ENCODE measurements at regions not wholly inside any gene's neighbourhood (a gene's known extent, or its start where the extent isn't known, plus 50 kb on each side); places are given as distances from the start of the nearest gene placed in this dataset.

DNA sequence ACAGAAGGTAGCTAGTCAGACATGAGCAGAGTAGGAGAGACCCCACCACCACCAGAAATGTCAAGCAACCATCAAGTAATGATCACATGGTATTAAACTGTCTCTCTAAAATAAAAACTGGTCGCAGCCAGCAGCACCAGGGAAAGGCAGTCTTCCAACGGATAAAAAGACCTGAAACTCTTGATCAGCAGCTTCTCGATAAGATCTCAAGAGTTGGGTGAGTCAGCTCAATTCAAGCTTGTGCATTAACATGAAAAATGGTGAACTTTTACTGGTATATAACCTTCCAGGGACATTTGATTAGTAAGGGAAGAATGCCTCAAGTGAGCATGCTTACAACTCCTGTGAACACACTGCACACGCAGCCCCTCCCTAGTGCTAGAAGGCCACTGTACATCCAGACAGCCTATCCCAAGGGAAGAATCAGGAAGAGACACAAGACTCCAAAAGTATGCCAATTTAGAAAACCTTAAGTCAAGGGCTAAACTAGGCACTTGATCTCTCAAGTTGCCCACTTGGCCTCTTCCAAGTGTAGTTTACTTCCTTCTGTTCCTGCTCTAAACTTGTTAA, 270.0 kb upstream of the GNPDA2 start:
- no peak for DNase-seq
- Histone ChIP-seq H3K4me1 (no peaks in the 10 kb centered on the region), H3K36me3 (no peaks in the 10 kb centered on the region), H3K27me3 (no peaks in the 10 kb centered on the region), H3K9me3 (no peaks in the 10 kb centered on the region), H3K4me3 (no peak overlapping the region), H3K27ac (no peak overlapping the region)
- intact Hi-C loops (cut with DNase I; ENCODE audit: low total_unique reads), result no loop called here
- no peak for TF ChIP-seq POLR2A (IDR thresholded peaks at IDR 0.05)
- no peak for TF ChIP-seq EP300 (IDR thresholded peaks at IDR 0.05)
- no peak for TF ChIP-seq POLR2AphosphoS5 (IDR thresholded peaks at IDR 0.05)
- TF ChIP-seq, protein P1, sequence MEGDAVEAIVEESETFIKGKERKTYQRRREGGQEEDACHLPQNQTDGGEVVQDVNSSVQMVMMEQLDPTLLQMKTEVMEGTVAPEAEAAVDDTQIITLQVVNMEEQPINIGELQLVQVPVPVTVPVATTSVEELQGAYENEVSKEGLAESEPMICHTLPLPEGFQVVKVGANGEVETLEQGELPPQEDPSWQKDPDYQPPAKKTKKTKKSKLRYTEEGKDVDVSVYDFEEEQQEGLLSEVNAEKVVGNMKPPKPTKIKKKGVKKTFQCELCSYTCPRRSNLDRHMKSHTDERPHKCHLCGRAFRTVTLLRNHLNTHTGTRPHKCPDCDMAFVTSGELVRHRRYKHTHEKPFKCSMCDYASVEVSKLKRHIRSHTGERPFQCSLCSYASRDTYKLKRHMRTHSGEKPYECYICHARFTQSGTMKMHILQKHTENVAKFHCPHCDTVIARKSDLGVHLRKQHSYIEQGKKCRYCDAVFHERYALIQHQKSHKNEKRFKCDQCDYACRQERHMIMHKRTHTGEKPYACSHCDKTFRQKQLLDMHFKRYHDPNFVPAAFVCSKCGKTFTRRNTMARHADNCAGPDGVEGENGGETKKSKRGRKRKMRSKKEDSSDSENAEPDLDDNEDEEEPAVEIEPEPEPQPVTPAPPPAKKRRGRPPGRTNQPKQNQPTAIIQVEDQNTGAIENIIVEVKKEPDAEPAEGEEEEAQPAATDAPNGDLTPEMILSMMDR (IDR thresholded peaks at IDR 0.05), result no peak
- WGBS, 5 donors, result 78 to 93% (median 79%) methylated on average over 4 of the region's 4 CpGs

DNA sequence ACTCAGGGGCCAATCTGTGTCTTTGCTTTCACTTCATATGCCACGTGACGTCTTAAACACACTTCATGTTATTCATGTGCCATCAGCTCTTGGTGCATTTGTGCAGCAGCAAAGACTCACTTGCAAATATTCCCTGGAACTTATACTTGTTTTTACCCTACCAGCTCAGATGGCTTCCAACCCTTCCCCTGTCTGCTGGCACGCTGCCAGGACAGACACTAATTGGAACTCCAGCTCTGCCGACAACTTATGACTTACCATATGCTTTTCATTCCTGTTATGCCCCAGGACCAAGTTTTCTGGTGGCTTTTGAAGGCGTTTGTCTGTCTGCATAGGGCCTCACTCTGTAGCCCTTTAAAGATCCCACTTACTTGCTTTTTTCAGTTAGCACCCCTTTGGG, 261.7 kb upstream of the GNPDA2 start:
- Histone ChIP-seq H3K9me3 (peaks cover 0 to 9% (median 0%) of the 10 kb centered on the region in 4 donors), H3K27me3 (no peaks in the 10 kb centered on the region), H3K27ac (no peak overlapping the region), H3K4me1 (no peaks in the 10 kb centered on the region), H3K36me3 (no peaks in the 10 kb centered on the region), H3K4me3 (no peak overlapping the region)
- TF ChIP-seq, protein P1 (IDR thresholded peaks at IDR 0.05), result no peak
- TF ChIP-seq POLR2AphosphoS5 (IDR thresholded peaks at IDR 0.05), result no peak
- TF ChIP-seq POLR2A (IDR thresholded peaks at IDR 0.05), result no peak
- TF ChIP-seq EP300 (IDR thresholded peaks at IDR 0.05), result no peak
- DNase-seq, result no peak
- intact Hi-C loops (cut with DNase I; ENCODE audit: low total_unique reads), result no loop called here
- WGBS, 5 donors, result 58 to 72% (median 62%) methylated on average over 5 of the region's 5 CpGs

DNA sequence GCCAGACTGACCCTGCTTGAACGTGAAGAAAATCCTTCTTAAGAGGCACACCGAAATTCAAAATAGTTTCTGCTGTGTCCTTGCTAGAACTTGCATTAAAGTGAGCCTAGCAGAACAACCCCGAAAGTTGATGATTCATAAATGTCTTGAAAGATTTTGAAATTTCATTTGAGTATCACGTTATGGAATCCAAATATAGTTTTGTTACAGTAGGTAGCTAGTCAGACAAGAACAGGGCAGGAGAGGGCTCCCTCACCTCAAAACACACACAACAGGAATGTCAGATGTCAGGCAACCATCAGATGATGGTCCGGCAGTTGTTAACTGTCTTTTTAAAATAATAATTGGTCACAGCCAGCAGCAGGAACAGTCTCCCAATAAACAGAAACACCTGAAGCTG, 259.6 kb upstream of the GNPDA2 start:
- Histone ChIP-seq H3K9me3 (peaks cover 0 to 9% (median 0%) of the 10 kb centered on the region in 4 donors), H3K4me1 (no peaks in the 10 kb centered on the region), H3K27ac (no peak overlapping the region), H3K27me3 (no peaks in the 10 kb centered on the region), H3K36me3 (no peaks in the 10 kb centered on the region), H3K4me3 (no peak overlapping the region)
- no peak for TF ChIP-seq EP300 (IDR thresholded peaks at IDR 0.05)
- TF ChIP-seq POLR2A (IDR thresholded peaks at IDR 0.05), result no peak
- DNase-seq, result no peak
- intact Hi-C loops (cut with DNase I; ENCODE audit: low total_unique reads), result no loop called here
- 61 to 81% (median 79%) methylated on average over 5 of the region's 5 CpGs for WGBS, 5 donors

DNA sequence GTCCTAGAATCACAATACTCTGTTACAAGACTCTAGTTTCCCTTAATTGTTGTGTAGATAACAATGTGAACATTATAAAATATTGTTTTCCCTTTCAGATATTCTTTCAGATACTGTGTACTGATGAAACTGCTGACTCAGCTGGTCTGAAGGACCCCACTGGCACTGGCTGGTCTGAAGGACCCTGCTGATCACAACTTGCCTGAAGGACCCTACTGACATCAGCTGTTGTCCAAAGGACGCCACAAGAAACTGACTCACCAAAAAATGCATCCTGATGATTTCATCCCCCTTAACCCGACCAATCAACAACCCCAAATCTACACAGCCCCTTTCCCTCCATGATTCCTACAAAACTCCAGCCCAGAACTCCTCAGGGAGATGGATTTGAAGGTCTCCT, 258.8 kb upstream of the GNPDA2 start:
- Histone ChIP-seq H3K27me3 (no peaks in the 10 kb centered on the region), H3K9me3 (peaks cover 0 to 1% (median 0%) of the 10 kb centered on the region in 4 donors), H3K36me3 (no peaks in the 10 kb centered on the region), H3K4me3 (no peak overlapping the region), H3K4me1 (no peaks in the 10 kb centered on the region), H3K27ac (no peak overlapping the region)
- intact Hi-C loops (cut with DNase I; ENCODE audit: low total_unique reads), result no loop called here
- WGBS, 5 donors, result 57 to 72% (median 63%) methylated on average over 2 of the region's 2 CpGs
- no peak for TF ChIP-seq POLR2A (IDR thresholded peaks at IDR 0.05)
- TF ChIP-seq, protein P1 (IDR thresholded peaks at IDR 0.05), result no peak
- no peak for TF ChIP-seq POLR2AphosphoS5 (IDR thresholded peaks at IDR 0.05)
- no peak for TF ChIP-seq EP300 (IDR thresholded peaks at IDR 0.05)
- DNase-seq, result no peak

DNA sequence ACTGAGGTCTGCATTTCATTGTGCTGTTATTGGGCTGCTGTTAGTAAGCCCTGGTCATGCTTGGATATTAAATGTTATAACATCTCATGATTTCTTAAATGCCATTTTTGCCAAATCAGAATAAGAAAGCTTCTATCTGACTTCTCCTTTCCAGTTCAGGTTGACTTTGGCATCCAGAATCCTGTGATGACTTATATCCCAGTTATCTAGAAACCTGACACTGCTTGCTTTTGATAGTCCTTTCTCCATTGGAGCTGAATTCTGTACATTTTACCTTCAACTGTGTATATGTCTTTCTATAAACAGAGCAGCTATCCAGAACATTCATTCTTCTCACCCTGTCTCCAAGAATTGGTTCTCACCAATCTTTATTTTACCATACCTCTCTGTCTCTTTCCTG, 257.7 kb upstream of the GNPDA2 start:
- Histone ChIP-seq H3K27ac (no peak overlapping the region), H3K4me1 (no peaks in the 10 kb centered on the region), H3K9me3 (no peaks in the 10 kb centered on the region), H3K4me3 (no peak overlapping the region), H3K27me3 (no peaks in the 10 kb centered on the region), H3K36me3 (no peaks in the 10 kb centered on the region)
- intact Hi-C loops (cut with DNase I; ENCODE audit: low total_unique reads), result no loop called here
- DNase-seq, result no peak
- TF ChIP-seq, protein P1 (IDR thresholded peaks at IDR 0.05), result no peak
- TF ChIP-seq EP300 (IDR thresholded peaks at IDR 0.05) (no peak), POLR2AphosphoS5 (IDR thresholded peaks at IDR 0.05) (no peak), POLR2A (IDR thresholded peaks at IDR 0.05) (no peak)

Measured in stomach (tissue), 8 donors.